Suprapubic skin (tissue), 4 donors: ENCODE measurements at regions not wholly inside any gene's neighbourhood (a gene's known extent, or its start where the extent isn't known, plus 50 kb on each side); places are given as distances from the start of the nearest gene placed in this dataset.

Experiments
- DNase-seq, 2 donors: peaks; one replicate each; pipeline ENCODE4 v3.0.0-alpha.2; 2019; ENCODE audit warnings: low spot score in 2 of 2
- H3K27ac ChIP-seq: fragments of 200-600 bp; sonication (generic); one replicate; pipeline ENCODE4 v1.5.1; 2019
- H3K27me3 ChIP-seq: fragments of 200-600 bp; sonication (generic); one replicate; pipeline ENCODE4 v1.5.1; 2019
- H3K36me3 ChIP-seq: fragments of 200-600 bp; sonication (generic); one replicate; pipeline ENCODE4 v1.5.1; 2019
- H3K4me1 ChIP-seq: fragments of 200-600 bp; sonication (generic); one replicate; pipeline ENCODE4 v1.5.1; 2019
- H3K4me3 ChIP-seq: fragments of 200-600 bp; sonication (generic); one replicate; pipeline ENCODE4 v1.5.1; 2019; ENCODE audit warnings: mild to moderate bottlenecking
- H3K9me3 ChIP-seq: fragments of 200-600 bp; sonication (generic); one replicate; pipeline ENCODE4 v1.5.1; 2019
- CTCF ChIP-seq, 2 donors: fragments of 200-600 bp in 1 of 2; fragments of 450-650 bp in 1 of 2; sonication (generic) in 1 of 2; IDR thresholded peaks; one replicate each; pipeline ENCODE4 v1.5.1; 2016 to 2019; ENCODE audit warnings: antibody characterized with exemption in 2 of 2, mild to moderate bottlenecking in 1 of 2, moderate library complexity in 1 of 2
- EP300 ChIP-seq: sonication (generic); formaldehyde crosslinking; IDR thresholded peaks from one replicate; pipeline ENCODE4 v1.6.1; 2017; ENCODE audit warnings: antibody characterized with exemption
- POLR2A ChIP-seq, 2 donors: fragments of 450-650 bp; IDR thresholded peaks; one replicate each; pipeline ENCODE4 v1.6.1; 2017; ENCODE audit warnings: antibody characterized with exemption in 2 of 2, mild to moderate bottlenecking in 2 of 2, moderate library complexity in 2 of 2
- POLR2AphosphoS5 ChIP-seq, 3 donors: sonication (generic); formaldehyde crosslinking; IDR thresholded peaks; one replicate each; pipeline ENCODE4 v1.6.1; 2017; ENCODE audit warnings: antibody characterized with exemption in 3 of 3
- WGBS: methylation state at CpG from one replicate; pipeline ENCODE4 v1.1.5; 2018; 5-methylcytosine and 5-hydroxymethylcytosine counted together

GRCh38 chr2:37481244-37481643, 136.8 kb downstream of the QPCT start:
- TF ChIP-seq POLR2A (IDR thresholded peaks at IDR 0.05) (no peak), POLR2AphosphoS5 (IDR thresholded peaks at IDR 0.05) (no peak), EP300 (no peak), CTCF (IDR thresholded peaks at IDR 0.05) (no peak)
- Histone ChIP-seq H3K9me3 (no peaks in the 10 kb centered on the region), H3K27me3 (no peaks in the 10 kb centered on the region), H3K4me3 (no peak overlapping the region), H3K36me3 (no peaks in the 10 kb centered on the region), H3K4me1 (no peaks in the 10 kb centered on the region), H3K27ac (no peak overlapping the region)
- no peak for DNase-seq
- WGBS: 95% methylated on average over 2 of the region's 2 CpGs

GRCh38 chr2:37489041-37489456, 144.6 kb downstream of the QPCT start:
- H3K27me3 ChIP-seq: no peaks in the 10 kb centered on the region
- WGBS: 45% methylated on average over 6 of the region's 6 CpGs
- no peaks in the 10 kb centered on the region for H3K36me3 ChIP-seq
- DNase-seq: no peak
- no peak for TF ChIP-seq EP300
- no peaks in the 10 kb centered on the region for H3K9me3 ChIP-seq
- no peaks in the 10 kb centered on the region for H3K4me1 ChIP-seq
- no peak overlapping the region for H3K27ac ChIP-seq
- H3K4me3 ChIP-seq: no peak overlapping the region

- WGBS: 32% methylated on average over 1 of the region's 1 CpG
- H3K4me3 ChIP-seq: no peak overlapping the region
Measured at GRCh38 chr2:37489536-37489935, 145.1 kb downstream of the QPCT start.

GRCh38 chr2:37493425-37493824, 149.0 kb downstream of the QPCT start:
- WGBS: 88% methylated on average over 3 of the region's 3 CpGs
- TF ChIP-seq CTCF (IDR thresholded peaks at IDR 0.05): no peak
- TF ChIP-seq POLR2AphosphoS5 (IDR thresholded peaks at IDR 0.05): no peak
- no peak for TF ChIP-seq EP300
- no peak for TF ChIP-seq POLR2A (IDR thresholded peaks at IDR 0.05)
- H3K27me3 ChIP-seq: no peaks in the 10 kb centered on the region
- H3K4me1 ChIP-seq: no peaks in the 10 kb centered on the region
- no peak for DNase-seq
- H3K4me3 ChIP-seq: no peak overlapping the region
- no peak overlapping the region for H3K27ac ChIP-seq
- H3K9me3 ChIP-seq: no peaks in the 10 kb centered on the region
- no peaks in the 10 kb centered on the region for H3K36me3 ChIP-seq

More at GRCh38 chr2:37489536-37489935, 145.1 kb downstream of the QPCT start:
- Histone ChIP-seq H3K27me3 (no peaks in the 10 kb centered on the region), H3K36me3 (no peaks in the 10 kb centered on the region), H3K4me1 (no peaks in the 10 kb centered on the region), H3K9me3 (no peaks in the 10 kb centered on the region), H3K27ac (no peak overlapping the region)
- TF ChIP-seq EP300 (no peak), POLR2AphosphoS5 (IDR thresholded peaks at IDR 0.05) (no peak), POLR2A (IDR thresholded peaks at IDR 0.05) (no peak), CTCF (IDR thresholded peaks at IDR 0.05) (no peak)
- no peak for DNase-seq

GRCh38 chr2:37499113-37499512, 154.7 kb downstream of the QPCT start:
- DNase-seq: no peak
- Histone ChIP-seq H3K4me3 (no peak overlapping the region), H3K36me3 (no peaks in the 10 kb centered on the region), H3K27me3 (no peaks in the 10 kb centered on the region), H3K27ac (no peak overlapping the region), H3K4me1 (no peaks in the 10 kb centered on the region), H3K9me3 (no peaks in the 10 kb centered on the region)
- 97% methylated on average over 3 of the region's 3 CpGs for WGBS
- TF ChIP-seq POLR2A (IDR thresholded peaks at IDR 0.05) (no peak), POLR2AphosphoS5 (IDR thresholded peaks at IDR 0.05) (no peak), EP300 (no peak), CTCF (IDR thresholded peaks at IDR 0.05) (no peak)

GRCh38 chr2:37500031-37500430, 155.6 kb downstream of the QPCT start:
- DNase-seq: no peak
- no peak for TF ChIP-seq POLR2A (IDR thresholded peaks at IDR 0.05)
- TF ChIP-seq CTCF (IDR thresholded peaks at IDR 0.05): no peak
- TF ChIP-seq POLR2AphosphoS5 (IDR thresholded peaks at IDR 0.05): no peak
- TF ChIP-seq EP300: no peak
- no peaks in the 10 kb centered on the region for H3K27me3 ChIP-seq

More at GRCh38 chr2:37500031-37500430, 155.6 kb downstream of the QPCT start:
- Histone ChIP-seq H3K27ac (no peak overlapping the region), H3K36me3 (no peaks in the 10 kb centered on the region), H3K9me3 (no peaks in the 10 kb centered on the region), H3K4me1 (no peaks in the 10 kb centered on the region), H3K4me3 (no peak overlapping the region)
